Calu3 (cell line): ENCODE measurements at regions not wholly inside any gene's neighbourhood (a gene's known extent, or its start where the extent isn't known, plus 50 kb on each side); places are given as distances from the start of the nearest gene placed in this dataset.

Experiments
- BruUV-seq: library from RNA; stranded (reverse); fragments of 400-500 nt; replicated peaks from 2 replicates; lab custom pipeline; 2021; lab: Mats Ljungman, UMichigan
- CTCF ChIA-PET: fragments of 300-600 bp; sonication (Branson Sonifier 250); formaldehyde crosslinking; loops from one replicate; lab custom pipeline; 2022; ENCODE audit warnings: antibody characterized with exemption; lab: Charles Lee
- DNase-seq: peaks from one replicate; pipeline ENCODE4 v3.0.0; 2022
- H3K27ac Mint-ChIP-seq: one replicate; pipeline ENCODE4 v1.8.0; 2022; ENCODE audit warnings: mixed read lengths; ENCODE audit not compliant: unreplicated experiment
- H3K27me3 Mint-ChIP-seq: one replicate; pipeline ENCODE4 v1.8.0; 2022; ENCODE audit warnings: mixed read lengths; ENCODE audit not compliant: unreplicated experiment
- H3K36me3 Mint-ChIP-seq: one replicate; pipeline ENCODE4 v1.8.0; 2022; ENCODE audit warnings: mild to moderate bottlenecking, moderate library complexity, mixed read lengths; ENCODE audit not compliant: insufficient read depth, unreplicated experiment
- H3K4me1 Mint-ChIP-seq: one replicate; pipeline ENCODE4 v1.8.0; 2022; ENCODE audit warnings: mild to moderate bottlenecking, low read depth, mixed read lengths; ENCODE audit not compliant: unreplicated experiment
- H3K4me3 Mint-ChIP-seq: one replicate; pipeline ENCODE4 v1.8.0; 2022; ENCODE audit warnings: mild to moderate bottlenecking, low read depth, moderate library complexity, mixed read lengths; ENCODE audit not compliant: unreplicated experiment
- H3K9me3 Mint-ChIP-seq: one replicate; pipeline ENCODE4 v1.8.0; 2022; ENCODE audit warnings: low read depth, mixed read lengths; ENCODE audit not compliant: unreplicated experiment
- CTCF ChIP-seq: fragments of 200-600 bp; IDR thresholded peaks from one replicate; pipeline ENCODE4 v1.8.0; 2022; ENCODE audit warnings: antibody characterized with exemption; ENCODE audit not compliant: unreplicated experiment
- intact Hi-C: fragments of 100-400 bp; cut with micrococcal nuclease; formaldehyde crosslinking; loops from one replicate; pipeline ENCODE4 v1.10.0; 2022; ENCODE audit not compliant: unreplicated experiment

- no TSS peak for BruUV-seq
Observed at GRCh38 chr10:36683421-36683820, 442.0 kb upstream of the ANKRD30A start.

GRCh38 chr10:36681751-36682632 is 443.4 kb upstream of the ANKRD30A start:
- intact Hi-C loops, result no loop called here
- H3K36me3 Mint-ChIP-seq, result no peaks in the 10 kb centered on the region
- peaks cover 16% of the 10 kb centered on the region for H3K9me3 Mint-ChIP-seq
- CTCF ChIA-PET, result no interaction called here
- H3K4me1 Mint-ChIP-seq, result no peaks in the 10 kb centered on the region
- DNase-seq, result no peak
- TF ChIP-seq CTCF, result no peak
- H3K27ac Mint-ChIP-seq, result no peak overlapping the region
- no TSS peak for BruUV-seq
- no peak overlapping the region for H3K4me3 Mint-ChIP-seq
- no peaks in the 10 kb centered on the region for H3K27me3 Mint-ChIP-seq

More at GRCh38 chr10:36683421-36683820, 442.0 kb upstream of the ANKRD30A start:
- H3K27me3 Mint-ChIP-seq, result no peaks in the 10 kb centered on the region
- no peaks in the 10 kb centered on the region for H3K36me3 Mint-ChIP-seq
- no peak for TF ChIP-seq CTCF
- CTCF ChIA-PET, result no interaction called here
- H3K27ac Mint-ChIP-seq, result no peak overlapping the region
- no peaks in the 10 kb centered on the region for H3K4me1 Mint-ChIP-seq
- H3K4me3 Mint-ChIP-seq, result no peak overlapping the region
- intact Hi-C loops, result no loop called here
- no peak for DNase-seq
- H3K9me3 Mint-ChIP-seq, result peaks cover 13% of the 10 kb centered on the region

- TF ChIP-seq CTCF, result no peak
- Mint-ChIP-seq H3K27me3 (no peaks in the 10 kb centered on the region), H3K4me1 (no peaks in the 10 kb centered on the region), H3K9me3 (peaks cover 24% of the 10 kb centered on the region), H3K4me3 (no peak overlapping the region), H3K27ac (no peak overlapping the region), H3K36me3 (no peaks in the 10 kb centered on the region)
- intact Hi-C loops, result no loop called here
- no TSS peak for BruUV-seq
- CTCF ChIA-PET, result no interaction called here
- DNase-seq, result no peak
Observed at GRCh38 chr10:36679554-36679953, 445.8 kb upstream of the ANKRD30A start.

- H3K27ac Mint-ChIP-seq, result no peak overlapping the region
Observed at GRCh38 chr10:36677431-36677768, 448.0 kb upstream of the ANKRD30A start.

More at GRCh38 chr10:36677431-36677768, 448.0 kb upstream of the ANKRD30A start:
- Mint-ChIP-seq H3K9me3 (peaks cover 27% of the 10 kb centered on the region), H3K4me1 (no peaks in the 10 kb centered on the region), H3K27me3 (no peaks in the 10 kb centered on the region), H3K4me3 (no peak overlapping the region), H3K36me3 (no peaks in the 10 kb centered on the region)
- no TSS peak for BruUV-seq
- no peak for TF ChIP-seq CTCF
- CTCF ChIA-PET, result no interaction called here
- no peak for DNase-seq
- intact Hi-C loops, result no loop called here
